ENCODE measurements at regions not wholly inside any gene's neighbourhood (a gene's known extent, or its start where the extent isn't known, plus 50 kb on each side); places are given as distances from the start of the nearest gene placed in this dataset.
A peak's percentile ranks its signal among the peaks of the same experiment; 100 is the strongest.

- Histone ChIP-seq H3K4me1 (no peaks in the 10 kb centered on the region), H3K4me3 (no peak overlapping the region), H3K27me3 (no peaks in the 10 kb centered on the region), H3K27ac (no peak overlapping the region), H3K36me3 (no peaks in the 10 kb centered on the region), H3K9me3 (no peaks in the 10 kb centered on the region)
- TF ChIP-seq CTCF (IDR thresholded peaks at IDR 0.05): no peak
- no peak for ATAC-seq
- intact Hi-C loops (cut with DNase I): no loop called here
- DNase-seq: no peak
These were observed 204.7 kb upstream of the PROX1 start for GRCh38 chr1:213782941-213783672.

GRCh38 chr1:213783893-213784292 is 203.9 kb upstream of the PROX1 start:
- intact Hi-C loops (cut with DNase I): no loop called here
- H3K4me1 ChIP-seq: no peaks in the 10 kb centered on the region
- no peaks in the 10 kb centered on the region for H3K9me3 ChIP-seq
- no peak overlapping the region for H3K27ac ChIP-seq
- DNase-seq: peak in 1 of 4 donors; percentile 36
- H3K4me3 ChIP-seq: no peak overlapping the region
- no peaks in the 10 kb centered on the region for H3K27me3 ChIP-seq
- no peaks in the 10 kb centered on the region for H3K36me3 ChIP-seq
- ATAC-seq: peak; percentile 91
- TF ChIP-seq CTCF (IDR thresholded peaks at IDR 0.05): no peak

- Histone ChIP-seq H3K4me3 (no peak overlapping the region), H3K9me3 (no peaks in the 10 kb centered on the region), H3K36me3 (no peaks in the 10 kb centered on the region), H3K27ac (no peak overlapping the region), H3K27me3 (no peaks in the 10 kb centered on the region), H3K4me1 (no peaks in the 10 kb centered on the region)
- ATAC-seq (no peak), DNase-seq (no peak)
- intact Hi-C loops (cut with DNase I): no loop called here
- TF ChIP-seq CTCF (IDR thresholded peaks at IDR 0.05): no peak
These were observed 201.1 kb upstream of the PROX1 start for GRCh38 chr1:213786683-213787082.

- H3K9me3 ChIP-seq: no peaks in the 10 kb centered on the region
- intact Hi-C loops (cut with DNase I): no loop called here
- ATAC-seq (no peak), DNase-seq (no peak)
- H3K4me3 ChIP-seq: no peak overlapping the region
- no peaks in the 10 kb centered on the region for H3K4me1 ChIP-seq
- H3K36me3 ChIP-seq: no peaks in the 10 kb centered on the region
- no peak for TF ChIP-seq CTCF (IDR thresholded peaks at IDR 0.05)
- no peak overlapping the region for H3K27ac ChIP-seq
- no peaks in the 10 kb centered on the region for H3K27me3 ChIP-seq
These were observed 197.2 kb upstream of the PROX1 start for GRCh38 chr1:213790565-213790964.

- no peak for DNase-seq
These were observed 194.2 kb upstream of the PROX1 start for GRCh38 chr1:213793482-213794067.

More at GRCh38 chr1:213793482-213794067, 194.2 kb upstream of the PROX1 start:
- Histone ChIP-seq H3K27ac (no peak overlapping the region), H3K4me3 (no peak overlapping the region), H3K9me3 (peaks cover 0 to 1% of the 10 kb centered on the region in 2 donors), H3K27me3 (no peaks in the 10 kb centered on the region), H3K4me1 (no peaks in the 10 kb centered on the region), H3K36me3 (no peaks in the 10 kb centered on the region)
- TF ChIP-seq CTCF (IDR thresholded peaks at IDR 0.05): no peak
- no peak for ATAC-seq
- intact Hi-C loops (cut with DNase I): no loop called here

All from left lung (tissue), 4 donors.